ENCODE measurements at regions not wholly inside any gene's neighbourhood (a gene's known extent, or its start where the extent isn't known, plus 50 kb on each side); places are given as distances from the start of the nearest gene placed in this dataset.
"Not testable (repeated sequence)": the region's sequence is repeated elsewhere in the genome, so short reads cannot be mapped to it uniquely, and the experiment has no call there.

- H3K27me3 ChIP-seq: peaks cover 0 to 27% (median 0%) of the 10 kb centered on the region in 4 donors
- TF ChIP-seq CTCF (IDR thresholded peaks at IDR 0.05) (no peak), POLR2A (IDR thresholded peaks at IDR 0.05) (no peak)
- WGBS, 2 donors: 66 to 86% methylated on average over 1 to 5 of the region's 14 CpGs
- H3K36me3 ChIP-seq: no peaks in the 10 kb centered on the region
- no peak overlapping the region for H3K27ac ChIP-seq
- no peak for DNase-seq
- H3K9me3 ChIP-seq: no peaks in the 10 kb centered on the region
- H3K4me3 ChIP-seq: no peak overlapping the region
- intact Hi-C loops (cut with DNase I): no loop called here
- H3K4me1 ChIP-seq: no peaks in the 10 kb centered on the region
Measured at GRCh38 chr14:105879867-105880561, 353.6 kb downstream of the TMEM121 start.

GRCh38 chr14:105880616-105881015 is 354.2 kb downstream of the TMEM121 start:
- no peak for DNase-seq
- intact Hi-C loops (cut with DNase I): no loop called here
- H3K27me3 ChIP-seq: peaks cover 0 to 27% (median 0%) of the 10 kb centered on the region in 4 donors
- no peak overlapping the region for H3K4me3 ChIP-seq
- 59 to 75% methylated on average over 4 to 6 of the region's 11 CpGs for WGBS, 2 donors
- H3K4me1 ChIP-seq: no peaks in the 10 kb centered on the region
- TF ChIP-seq CTCF (IDR thresholded peaks at IDR 0.05) (no peak), POLR2A (IDR thresholded peaks at IDR 0.05) (no peak)
- no peaks in the 10 kb centered on the region for H3K36me3 ChIP-seq
- H3K27ac ChIP-seq: no peak overlapping the region
- H3K9me3 ChIP-seq: no peaks in the 10 kb centered on the region

GRCh38 chr14:105881021-105881930 is 354.9 kb downstream of the TMEM121 start:
- Histone ChIP-seq H3K27me3 (peaks cover 0 to 27% (median 0%) of the 10 kb centered on the region in 4 donors), H3K4me1 (no peaks in the 10 kb centered on the region), H3K4me3 (no peak overlapping the region), H3K9me3 (no peaks in the 10 kb centered on the region), H3K36me3 (no peaks in the 10 kb centered on the region), H3K27ac (no peak overlapping the region)
- no peak for DNase-seq
- intact Hi-C loops (cut with DNase I): no loop called here
- TF ChIP-seq POLR2A (IDR thresholded peaks at IDR 0.05) (no peak), CTCF (IDR thresholded peaks at IDR 0.05) (no peak)
- WGBS, 2 donors: 53 to 80% methylated on average over 1 to 4 of the region's 18 CpGs

GRCh38 chr14:105882011-105882410 is 355.6 kb downstream of the TMEM121 start:
- H3K36me3 ChIP-seq; H3K4me1 ChIP-seq; DNase-seq; H3K27ac ChIP-seq; H3K4me3 ChIP-seq; intact Hi-C loops (cut with DNase I); H3K9me3 ChIP-seq: not testable (repeated sequence)
- H3K27me3 ChIP-seq: peaks cover 0 to 27% (median 0%) of the 10 kb centered on the region in 4 donors
- 100% methylated on average over 1 of the region's 10 CpGs; no CpG with 5 or more reads in 1 of the 2 donors for WGBS, 2 donors

GRCh38 chr14:105882626-105883025 is 356.2 kb downstream of the TMEM121 start:
- no peak for DNase-seq
- H3K4me3 ChIP-seq: no peak overlapping the region
- no peaks in the 10 kb centered on the region for H3K36me3 ChIP-seq
- intact Hi-C loops (cut with DNase I): no loop called here
- 86% methylated on average over 1 of the region's 5 CpGs; no CpG with 5 or more reads in 1 of the 2 donors for WGBS, 2 donors
- TF ChIP-seq POLR2A (IDR thresholded peaks at IDR 0.05) (no peak), CTCF (IDR thresholded peaks at IDR 0.05) (no peak)
- H3K27me3 ChIP-seq: peaks cover 0 to 27% (median 0%) of the 10 kb centered on the region in 4 donors
- H3K4me1 ChIP-seq: no peaks in the 10 kb centered on the region
- no peak overlapping the region for H3K27ac ChIP-seq
- H3K9me3 ChIP-seq: no peaks in the 10 kb centered on the region
